KOPT-K1 (cell line): ENCODE measurements at regions not wholly inside any gene's neighbourhood (a gene's known extent, or its start where the extent isn't known, plus 50 kb on each side); places are given as distances from the start of the nearest gene placed in this dataset.
"Not testable (repeated sequence)": the region's sequence is repeated elsewhere in the genome, so short reads cannot be mapped to it uniquely, and the experiment has no call there.

Experiments
- H3K27ac ChIP-seq: fragments of 200-600 bp; sonication (generic); 2 replicates; pipeline ENCODE4 v1.5.1; 2016; ENCODE audit warnings: antibody characterized with exemption, mild to moderate bottlenecking, low read depth, low read length; ENCODE audit not compliant: poor library complexity, severe bottlenecking
- H3K36me3 ChIP-seq: fragments of 200-600 bp; sonication (generic); 2 replicates; pipeline ENCODE4 v1.5.1; 2017; ENCODE audit warnings: antibody characterized with exemption, mild to moderate bottlenecking, low read length, moderate library complexity; ENCODE audit not compliant: insufficient read depth
- H3K9me3 ChIP-seq: fragments of 200-600 bp; sonication (generic); 2 replicates; pipeline ENCODE4 v1.5.1; 2017; ENCODE audit warnings: antibody characterized with exemption, low read length, mild to moderate bottlenecking; ENCODE audit not compliant: insufficient read depth, poor library complexity, severe bottlenecking

- H3K9me3 ChIP-seq: no peaks in the 10 kb centered on the region
- no peaks in the 10 kb centered on the region for H3K36me3 ChIP-seq
- no peak overlapping the region for H3K27ac ChIP-seq
Measured at GRCh38 chr2:144914622-144915318, 394.9 kb upstream of the ZEB2 start.

GRCh38 chr2:144914113-144914512 lies 394.2 kb upstream of the ZEB2 start:
- Histone ChIP-seq H3K27ac (no peak overlapping the region), H3K9me3 (no peaks in the 10 kb centered on the region), H3K36me3 (no peaks in the 10 kb centered on the region)

GRCh38 chr2:144912206-144912605 lies 392.3 kb upstream of the ZEB2 start:
- no peaks in the 10 kb centered on the region for H3K9me3 ChIP-seq
- H3K36me3 ChIP-seq: no peaks in the 10 kb centered on the region
- H3K27ac ChIP-seq: no peak overlapping the region

- Histone ChIP-seq H3K36me3 (no peaks in the 10 kb centered on the region), H3K27ac (no peak overlapping the region), H3K9me3 (no peaks in the 10 kb centered on the region)
Measured at GRCh38 chr2:144905956-144906355, 386.0 kb upstream of the ZEB2 start.

GRCh38 chr2:144904612-144905011 lies 384.7 kb upstream of the ZEB2 start:
- H3K9me3 ChIP-seq: no peaks in the 10 kb centered on the region
- no peak overlapping the region for H3K27ac ChIP-seq

GRCh38 chr2:144903045-144903444 lies 383.1 kb upstream of the ZEB2 start:
- not testable (repeated sequence) for H3K27ac ChIP-seq, H3K36me3 ChIP-seq, H3K9me3 ChIP-seq

More at GRCh38 chr2:144904612-144905011, 384.7 kb upstream of the ZEB2 start:
- H3K36me3 ChIP-seq: no peaks in the 10 kb centered on the region

GRCh38 chr2:144901386-144901785 lies 381.5 kb upstream of the ZEB2 start:
- not testable (repeated sequence) for H3K9me3 ChIP-seq, H3K27ac ChIP-seq, H3K36me3 ChIP-seq

- Histone ChIP-seq H3K36me3 (no peaks in the 10 kb centered on the region), H3K27ac (no peak overlapping the region), H3K9me3 (no peaks in the 10 kb centered on the region)
Measured at GRCh38 chr2:144896341-144896740, 376.4 kb upstream of the ZEB2 start.

- H3K9me3 ChIP-seq: no peaks in the 10 kb centered on the region
- H3K27ac ChIP-seq: no peak overlapping the region
- H3K36me3 ChIP-seq: no peaks in the 10 kb centered on the region
Measured at GRCh38 chr2:144894612-144895599, 375.0 kb upstream of the ZEB2 start.

GRCh38 chr2:144893464-144893863 lies 373.5 kb upstream of the ZEB2 start:
- no peaks in the 10 kb centered on the region for H3K9me3 ChIP-seq
- no peak overlapping the region for H3K27ac ChIP-seq
- no peaks in the 10 kb centered on the region for H3K36me3 ChIP-seq

GRCh38 chr2:144890828-144891227 lies 370.9 kb upstream of the ZEB2 start:
- Histone ChIP-seq H3K27ac (no peak overlapping the region), H3K9me3 (no peaks in the 10 kb centered on the region), H3K36me3 (no peaks in the 10 kb centered on the region)

GRCh38 chr2:144889348-144889747 lies 369.4 kb upstream of the ZEB2 start:
- Histone ChIP-seq H3K27ac (no peak overlapping the region), H3K36me3 (no peaks in the 10 kb centered on the region), H3K9me3 (no peaks in the 10 kb centered on the region)

- H3K9me3 ChIP-seq: no peaks in the 10 kb centered on the region
- H3K27ac ChIP-seq: no peak overlapping the region
- H3K36me3 ChIP-seq: no peaks in the 10 kb centered on the region
Measured at GRCh38 chr2:144886862-144887261, 366.9 kb upstream of the ZEB2 start.

- Histone ChIP-seq H3K27ac (no peak overlapping the region), H3K36me3 (no peaks in the 10 kb centered on the region), H3K9me3 (no peaks in the 10 kb centered on the region)
Measured at GRCh38 chr2:144877893-144878292, 358.0 kb upstream of the ZEB2 start.

GRCh38 chr2:144876013-144876412 lies 356.1 kb upstream of the ZEB2 start:
- no peaks in the 10 kb centered on the region for H3K9me3 ChIP-seq
- H3K27ac ChIP-seq: no peak overlapping the region
- no peaks in the 10 kb centered on the region for H3K36me3 ChIP-seq
